GF-D8 (cell line): ENCODE measurements at regions not wholly inside any gene's neighbourhood (a gene's known extent, or its start where the extent isn't known, plus 50 kb on each side); places are given as distances from the start of the nearest gene placed in this dataset.
"Not testable (repeated sequence)": the region's sequence is repeated elsewhere in the genome, so short reads cannot be mapped to it uniquely, and the experiment has no call there.

Experiments used
- DNase-seq: peaks from one replicate; lab custom pipeline; 2025; lab: John Stamatoyannopoulos, UW

- no peak for DNase-seq
Measured at GRCh38 chr9:24652181-24652580, 106.5 kb upstream of the IZUMO3 start.

- DNase-seq = not testable (repeated sequence)
Measured at GRCh38 chr9:24628809-24629208, 83.1 kb upstream of the IZUMO3 start.

- DNase-seq = no peak
Measured at GRCh38 chr9:24625097-24625496, 79.4 kb upstream of the IZUMO3 start.

GRCh38 chr9:24624481-24624880, 78.8 kb upstream of the IZUMO3 start:
- no peak for DNase-seq

DNA sequence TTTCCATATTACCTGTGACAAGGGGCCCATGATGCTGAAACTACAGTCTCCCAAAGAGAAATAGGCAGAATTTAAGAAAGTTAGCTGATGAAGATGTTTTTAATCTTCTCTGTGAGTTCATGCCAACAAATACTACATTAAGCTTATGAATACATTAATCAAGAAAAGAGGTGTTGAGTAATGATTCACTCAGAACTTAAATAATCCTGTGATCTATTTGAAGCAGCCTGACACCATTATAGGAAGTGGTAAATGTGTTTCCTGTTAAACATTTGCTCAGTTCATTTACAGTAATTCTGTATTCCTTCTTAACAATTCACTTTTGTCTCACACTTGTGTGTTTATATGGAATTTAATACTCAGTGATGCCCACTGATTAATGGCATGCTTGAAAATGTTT, 75.0 kb upstream of the IZUMO3 start:
- no peak for DNase-seq

GRCh38 chr9:24616863-24617262, 71.2 kb upstream of the IZUMO3 start:
- DNase-seq = no peak

GRCh38 chr9:24614070-24614469, 68.4 kb upstream of the IZUMO3 start:
- DNase-seq = no peak

- no peak for DNase-seq
Measured at GRCh38 chr9:24608599-24608998, 62.9 kb upstream of the IZUMO3 start.

- DNase-seq = no peak
Measured at GRCh38 chr9:24602693-24603352, 57.1 kb upstream of the IZUMO3 start.
